ENCODE measurements at regions not wholly inside any gene's neighbourhood (a gene's known extent, or its start where the extent isn't known, plus 50 kb on each side); places are given as distances from the start of the nearest gene placed in this dataset.

GRCh38 chr10:111765216-111765615 is 418.3 kb downstream of the GPAM start:
- TF ChIP-seq EZH2 (IDR thresholded peaks at IDR 0.05) = no peak
- no peak for TF ChIP-seq POLR2AphosphoS5 (IDR thresholded peaks at IDR 0.05; ENCODE audit: borderline replicate concordance, low read depth, low read length)
